Upper lobe of left lung (tissue), 4 donors: ENCODE measurements at regions not wholly inside any gene's neighbourhood (a gene's known extent, or its start where the extent isn't known, plus 50 kb on each side); places are given as distances from the start of the nearest gene placed in this dataset.

Experiments
- EP300 ChIP-seq, 4 donors: sonication (generic); formaldehyde crosslinking; IDR thresholded peaks; one replicate each; pipeline ENCODE4 v1.5.1; 2017; ENCODE audit warnings: antibody characterized with exemption in 4 of 4, control low read depth in 2 of 4
- POLR2A ChIP-seq, 4 donors: fragments of 450-650 bp; IDR thresholded peaks; one replicate each; pipeline ENCODE4 v1.5.1; 2016 to 2017; ENCODE audit warnings: antibody characterized with exemption in 4 of 4, mild to moderate bottlenecking in 2 of 4

DNA sequence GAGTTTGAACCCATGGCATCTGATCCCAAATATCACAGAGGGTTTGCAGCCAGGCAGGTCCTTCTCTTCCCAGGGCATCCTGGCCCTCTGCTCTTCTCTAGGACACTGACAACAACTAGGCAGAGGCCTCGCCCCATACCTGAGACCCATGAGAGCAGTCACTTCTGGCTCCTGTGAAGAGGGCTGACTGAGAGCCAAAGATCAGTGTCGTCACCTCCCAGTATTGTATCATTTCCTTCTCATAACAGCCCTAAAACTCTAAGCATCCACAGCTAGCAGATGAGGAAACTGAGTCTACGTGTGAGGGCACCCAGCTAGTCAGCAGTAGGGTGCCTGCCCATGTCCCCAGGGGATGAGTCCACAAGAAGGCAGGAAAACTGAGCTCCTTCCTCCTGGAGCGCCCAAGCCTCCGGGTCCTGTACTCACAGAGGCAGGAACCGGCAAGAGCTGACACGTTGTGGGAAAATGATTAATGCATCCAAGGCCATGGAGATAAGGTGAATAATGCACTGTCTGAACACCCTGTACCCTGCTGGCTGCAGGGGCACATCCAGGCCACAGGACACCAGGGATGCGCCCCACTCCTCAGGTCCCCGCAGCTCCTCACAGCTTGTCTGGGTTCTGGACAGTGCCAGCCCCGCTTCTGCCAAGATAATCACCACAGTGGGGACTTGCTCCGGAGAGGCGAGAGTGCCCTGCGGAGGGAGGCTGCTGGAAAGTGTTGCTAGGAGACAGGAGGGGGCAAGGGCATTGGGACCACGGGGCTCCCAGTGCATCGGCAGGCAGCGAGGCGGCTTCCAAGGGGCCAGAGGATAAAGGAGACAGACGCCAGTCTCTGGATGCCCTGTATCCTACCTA is 340.0 kb downstream of the NPHP4 start:
- TF ChIP-seq POLR2A (IDR thresholded peaks at IDR 0.05): no peak
- TF ChIP-seq EP300 (IDR thresholded peaks at IDR 0.05): no peak
